DND-41 (cell line): ENCODE measurements at regions not wholly inside any gene's neighbourhood (a gene's known extent, or its start where the extent isn't known, plus 50 kb on each side); places are given as distances from the start of the nearest gene placed in this dataset.

ENCODE experiments used
- ATAC-seq: fragments of 200-7000 bp; cut with Tn5 transposase; 3 replicates; pipeline ENCODE4 v1.9.1; 2021; ENCODE audit warnings: low read depth; ENCODE audit not compliant: insufficient read depth
- DNase-seq: peaks from one replicate; pipeline ENCODE4 v3.0.0-alpha.2; 2020
- H2AFZ ChIP-seq: 2 replicates; pipeline ENCODE4 v1.6.0; 2012; ENCODE audit warnings: low read depth, low read length
- H3K27ac ChIP-seq: 2 replicates; pipeline ENCODE4 v1.5.1; 2012; ENCODE audit warnings: low read length, inconsistent platforms
- H3K27me3 ChIP-seq: fragments of 200-600 bp; sonication (generic); 2 replicates; pipeline ENCODE4 v1.6.0; 2012; ENCODE audit warnings: low read length, mild to moderate bottlenecking, inconsistent platforms; ENCODE audit not compliant: insufficient read depth, poor library complexity
- H3K36me3 ChIP-seq: 2 replicates; pipeline ENCODE4 v1.5.1; 2012; ENCODE audit warnings: low read length, inconsistent platforms; ENCODE audit not compliant: insufficient read depth
- H3K4me1 ChIP-seq: 2 replicates; pipeline ENCODE4 v1.5.1; 2012; ENCODE audit warnings: mild to moderate bottlenecking, low read length; ENCODE audit not compliant: insufficient read depth
- H3K4me2 ChIP-seq: 2 replicates; pipeline ENCODE4 v1.6.0; 2012; ENCODE audit warnings: mild to moderate bottlenecking, moderate library complexity, low read length, inconsistent platforms; ENCODE audit not compliant: insufficient read depth
- H3K4me3 ChIP-seq, 2 experiments: fragments of 200-600 bp in 1 of 2; shearing (Covaris generic) in 1 of 2; 2 replicates each; pipeline ENCODE4 v1.5.1; 2012 to 2016; ENCODE audit warnings: inconsistent platforms in 2 of 2, low read length in 2 of 2, mild to moderate bottlenecking in 2 of 2, low read depth in 1 of 2, moderate library complexity in 1 of 2
- H3K79me2 ChIP-seq: 2 replicates; pipeline ENCODE4 v1.6.0; 2012; ENCODE audit warnings: low read length, inconsistent platforms; ENCODE audit not compliant: insufficient read depth
- H3K9ac ChIP-seq: 2 replicates; pipeline ENCODE4 v1.6.0; 2012; ENCODE audit warnings: low read depth, mild to moderate bottlenecking, inconsistent platforms, low read length, moderate library complexity
- H3K9me3 ChIP-seq: 2 replicates; pipeline ENCODE4 v1.5.1; 2012; ENCODE audit warnings: low read length, moderate library complexity, mild to moderate bottlenecking, inconsistent platforms; ENCODE audit not compliant: insufficient read depth, severe bottlenecking
- H4K20me1 ChIP-seq: 2 replicates; pipeline ENCODE4 v1.6.0; 2012; ENCODE audit warnings: low read length; ENCODE audit not compliant: insufficient read depth
- EZH2 ChIP-seq: IDR thresholded peaks from 3 replicates; pipeline ENCODE4 v1.6.1; 2012; ENCODE audit warnings: borderline replicate concordance, low read depth, mild to moderate bottlenecking, moderate library complexity, low read length, inconsistent platforms; ENCODE audit not compliant: severe bottlenecking
- TF ChIP-seq, protein P1 (sequence below): IDR thresholded peaks from 2 replicates; pipeline ENCODE4 v1.5.1; 2012; ENCODE audit warnings: borderline replicate concordance, low read length, moderate library complexity, mild to moderate bottlenecking; ENCODE audit not compliant: poor library complexity, severe bottlenecking; ENCODE audit errors: extremely low read depth

DNA sequence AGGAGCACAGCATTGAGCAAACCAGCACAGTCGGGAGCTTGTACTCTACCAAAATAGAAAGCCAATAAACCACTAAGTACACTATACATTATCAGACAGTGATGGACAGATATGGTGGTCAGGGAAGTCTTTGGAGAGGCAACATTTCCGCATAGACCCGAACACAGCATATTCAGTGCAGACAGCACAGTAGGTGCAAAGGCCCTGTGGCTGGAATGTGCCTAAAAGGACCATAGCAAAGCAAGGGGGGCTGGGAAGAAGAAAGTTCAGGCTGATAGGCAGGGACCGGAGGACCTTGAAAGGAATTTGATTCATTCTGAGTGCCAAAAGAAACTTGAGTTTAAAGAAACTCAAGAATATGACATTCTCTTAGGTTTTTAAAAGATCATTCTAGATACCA is 92.0 kb upstream of the GALNT2 start:
- Histone ChIP-seq H3K4me2 (no peak overlapping the region), H2AFZ (no peak overlapping the region), H3K36me3 (no peaks in the 10 kb centered on the region), H3K9ac (no peak overlapping the region), H4K20me1 (no peaks in the 10 kb centered on the region), H3K4me1 (no peaks in the 10 kb centered on the region), H3K9me3 (peaks cover 7% of the 10 kb centered on the region), H3K4me3 (no peak overlapping the region), H3K27ac (no peak overlapping the region), H3K79me2 (no peaks in the 10 kb centered on the region), H3K27me3 (no peaks in the 10 kb centered on the region)
- TF ChIP-seq, protein P1, sequence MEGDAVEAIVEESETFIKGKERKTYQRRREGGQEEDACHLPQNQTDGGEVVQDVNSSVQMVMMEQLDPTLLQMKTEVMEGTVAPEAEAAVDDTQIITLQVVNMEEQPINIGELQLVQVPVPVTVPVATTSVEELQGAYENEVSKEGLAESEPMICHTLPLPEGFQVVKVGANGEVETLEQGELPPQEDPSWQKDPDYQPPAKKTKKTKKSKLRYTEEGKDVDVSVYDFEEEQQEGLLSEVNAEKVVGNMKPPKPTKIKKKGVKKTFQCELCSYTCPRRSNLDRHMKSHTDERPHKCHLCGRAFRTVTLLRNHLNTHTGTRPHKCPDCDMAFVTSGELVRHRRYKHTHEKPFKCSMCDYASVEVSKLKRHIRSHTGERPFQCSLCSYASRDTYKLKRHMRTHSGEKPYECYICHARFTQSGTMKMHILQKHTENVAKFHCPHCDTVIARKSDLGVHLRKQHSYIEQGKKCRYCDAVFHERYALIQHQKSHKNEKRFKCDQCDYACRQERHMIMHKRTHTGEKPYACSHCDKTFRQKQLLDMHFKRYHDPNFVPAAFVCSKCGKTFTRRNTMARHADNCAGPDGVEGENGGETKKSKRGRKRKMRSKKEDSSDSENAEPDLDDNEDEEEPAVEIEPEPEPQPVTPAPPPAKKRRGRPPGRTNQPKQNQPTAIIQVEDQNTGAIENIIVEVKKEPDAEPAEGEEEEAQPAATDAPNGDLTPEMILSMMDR: no peak
- ATAC-seq: no peak
- no peak for DNase-seq

DNA sequence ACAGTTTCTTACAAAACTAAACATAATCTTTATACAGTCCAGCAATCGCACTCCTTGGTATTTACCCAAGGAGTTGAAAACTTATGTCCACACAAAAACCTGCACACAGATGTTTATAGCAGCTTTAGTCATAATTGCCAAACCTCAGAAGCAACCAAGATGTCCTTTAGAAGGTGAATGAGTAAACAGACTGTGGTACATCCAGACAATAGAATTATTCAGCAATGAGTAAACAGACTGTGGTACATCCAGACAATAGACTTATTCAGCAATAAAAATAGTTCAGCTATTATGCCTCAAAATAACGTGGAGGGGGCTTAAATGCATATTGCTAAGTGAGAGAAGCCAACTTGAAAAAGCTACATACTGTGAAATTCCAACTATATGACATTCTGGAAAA is 87.0 kb upstream of the GALNT2 start:
- Histone ChIP-seq H3K79me2 (no peaks in the 10 kb centered on the region), H3K4me2 (no peak overlapping the region), H3K4me3 (no peak overlapping the region), H3K27me3 (no peaks in the 10 kb centered on the region), H3K9me3 (peaks cover 7% of the 10 kb centered on the region), H3K27ac (no peak overlapping the region), H4K20me1 (no peaks in the 10 kb centered on the region), H3K36me3 (no peaks in the 10 kb centered on the region), H3K4me1 (no peaks in the 10 kb centered on the region), H2AFZ (no peak overlapping the region), H3K9ac (no peak overlapping the region)
- TF ChIP-seq, protein P1: no peak
- TF ChIP-seq EZH2: no peak
- DNase-seq (no peak), ATAC-seq (no peak)

DNA sequence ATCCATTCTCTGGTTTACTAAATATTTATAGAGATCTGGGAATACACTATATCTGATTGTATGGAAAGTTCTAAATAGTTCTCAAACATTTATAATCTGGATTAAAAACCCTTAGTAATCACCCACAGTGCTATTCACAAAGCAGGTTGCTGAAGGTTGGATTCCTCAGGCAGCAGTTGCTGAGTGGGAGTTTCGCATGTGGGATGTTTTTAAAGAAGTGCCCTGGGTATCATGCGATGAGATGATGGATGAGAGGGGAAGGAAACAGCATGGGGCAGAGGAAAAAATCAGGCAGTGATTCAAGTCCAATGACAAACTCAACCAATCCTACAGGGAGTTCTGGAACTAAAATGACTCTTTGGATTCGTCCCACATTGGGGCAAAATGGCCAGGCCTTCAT is 85.3 kb upstream of the GALNT2 start:
- no peaks in the 10 kb centered on the region for H3K27me3 ChIP-seq
- no peaks in the 10 kb centered on the region for H3K9me3 ChIP-seq
- no peaks in the 10 kb centered on the region for H3K36me3 ChIP-seq
- H3K4me2 ChIP-seq: no peak overlapping the region
- no peaks in the 10 kb centered on the region for H3K79me2 ChIP-seq
- DNase-seq: no peak
- H3K4me3 ChIP-seq: no peak overlapping the region
- no peak for TF ChIP-seq EZH2
- TF ChIP-seq, protein P1: no peak
- no peak for ATAC-seq
- H3K9ac ChIP-seq: no peak overlapping the region
- no peak overlapping the region for H2AFZ ChIP-seq
- H3K4me1 ChIP-seq: no peaks in the 10 kb centered on the region
- no peaks in the 10 kb centered on the region for H4K20me1 ChIP-seq
- H3K27ac ChIP-seq: no peak overlapping the region
